ENCODE measurements at regions not wholly inside any gene's neighbourhood (a gene's known extent, or its start where the extent isn't known, plus 50 kb on each side); places are given as distances from the start of the nearest gene placed in this dataset.
"Not testable (repeated sequence)": the region's sequence is repeated elsewhere in the genome, so short reads cannot be mapped to it uniquely, and the experiment has no call there.

- ChIA-PET POLR2A (no interaction called here), CTCF (interaction anchor here (1.0 to 1.1 kb wide), 2 partner anchors 13 to 17 kb away, joined by 3 to 4 read pairs; no protein-coding TSS in a partner anchor)
- H3K27me3 Mint-ChIP-seq = peaks cover 7% of the 10 kb centered on the region
- H3K4me1 Mint-ChIP-seq = no peaks in the 10 kb centered on the region
- no peak overlapping the region for H3K4me3 Mint-ChIP-seq
- no peak for ATAC-seq
- no peak overlapping the region for H3K27ac Mint-ChIP-seq
- DNase-seq = no peak
- H3K9me3 Mint-ChIP-seq (ENCODE audit: low read depth) = no peaks in the 10 kb centered on the region
- H3K36me3 Mint-ChIP-seq (ENCODE audit: low read depth) = no peaks in the 10 kb centered on the region
- intact Hi-C loops (cut with DNase I, micrococcal nuclease) = no loop called here
These were observed 343.3 kb downstream of the INSIG2 start for GRCh38 chr2:118431586-118431985.

- POLR2A ChIA-PET = no interaction called here
These were observed 342.9 kb downstream of the INSIG2 start for GRCh38 chr2:118431165-118431517.

GRCh38 chr2:118430510-118431164 is 342.4 kb downstream of the INSIG2 start:
- H3K36me3 Mint-ChIP-seq (ENCODE audit: low read depth) = no peaks in the 10 kb centered on the region
- no peak for DNase-seq
- ChIA-PET CTCF (no interaction called here), POLR2A (no interaction called here)
- H3K27me3 Mint-ChIP-seq = peaks cover 10% of the 10 kb centered on the region
- no peak for ATAC-seq
- no peak overlapping the region for H3K4me3 Mint-ChIP-seq
- H3K9me3 Mint-ChIP-seq (ENCODE audit: low read depth) = no peaks in the 10 kb centered on the region
- H3K27ac Mint-ChIP-seq = no peak overlapping the region
- H3K4me1 Mint-ChIP-seq = no peaks in the 10 kb centered on the region
- intact Hi-C loops (cut with DNase I, micrococcal nuclease) = no loop called here

More at GRCh38 chr2:118431165-118431517, 342.9 kb downstream of the INSIG2 start:
- H3K27ac Mint-ChIP-seq = no peak overlapping the region
- CTCF ChIA-PET = interaction anchor here (1.0 kb wide), 1 partner anchor 17 kb away, joined by 3 read pairs; no protein-coding TSS in a partner anchor
- ATAC-seq = no peak
- H3K9me3 Mint-ChIP-seq (ENCODE audit: low read depth) = no peaks in the 10 kb centered on the region
- H3K27me3 Mint-ChIP-seq = peaks cover 10% of the 10 kb centered on the region
- DNase-seq = no peak
- H3K4me3 Mint-ChIP-seq = no peak overlapping the region
- H3K4me1 Mint-ChIP-seq = no peaks in the 10 kb centered on the region
- intact Hi-C loops (cut with DNase I, micrococcal nuclease) = no loop called here
- no peaks in the 10 kb centered on the region for H3K36me3 Mint-ChIP-seq (ENCODE audit: low read depth)

- Mint-ChIP-seq H3K9me3 (ENCODE audit: low read depth) (no peaks in the 10 kb centered on the region), H3K4me3 (no peak overlapping the region), H3K27me3 (peaks cover 20% of the 10 kb centered on the region), H3K4me1 (no peaks in the 10 kb centered on the region), H3K36me3 (ENCODE audit: low read depth) (no peaks in the 10 kb centered on the region), H3K27ac (no peak overlapping the region)
- DNase-seq (no peak), ATAC-seq (no peak)
- intact Hi-C loops (cut with DNase I, micrococcal nuclease) = no loop called here
- CTCF ChIA-PET = interaction anchor here (0.8 kb wide), 1 partner anchor 356 kb away, joined by 3 read pairs; no protein-coding TSS in a partner anchor
- POLR2A ChIA-PET = no interaction called here
These were observed 336.9 kb downstream of the INSIG2 start for GRCh38 chr2:118425191-118425590.

- Mint-ChIP-seq H3K36me3 (ENCODE audit: low read depth) (no peaks in the 10 kb centered on the region), H3K4me3 (no peak overlapping the region), H3K27ac (no peak overlapping the region), H3K27me3 (peaks cover 23% of the 10 kb centered on the region), H3K4me1 (no peaks in the 10 kb centered on the region), H3K9me3 (ENCODE audit: low read depth) (no peaks in the 10 kb centered on the region)
- ATAC-seq (no peak), DNase-seq (no peak)
- intact Hi-C loops (cut with DNase I, micrococcal nuclease) = no loop called here
- POLR2A ChIA-PET = no interaction called here
- CTCF ChIA-PET = no interaction called here
These were observed 335.5 kb downstream of the INSIG2 start for GRCh38 chr2:118423776-118424175.

GRCh38 chr2:118421648-118422047 is 333.4 kb downstream of the INSIG2 start:
- intact Hi-C loops (cut with DNase I, micrococcal nuclease) = no loop called here
- Mint-ChIP-seq H3K27ac (no peak overlapping the region), H3K9me3 (ENCODE audit: low read depth) (no peaks in the 10 kb centered on the region), H3K27me3 (peaks cover 23% of the 10 kb centered on the region), H3K4me3 (no peak overlapping the region), H3K36me3 (ENCODE audit: low read depth) (no peaks in the 10 kb centered on the region), H3K4me1 (no peaks in the 10 kb centered on the region)
- DNase-seq = no peak
- no peak for ATAC-seq
- POLR2A ChIA-PET = no interaction called here
- CTCF ChIA-PET = no interaction called here

GRCh38 chr2:118417406-118418120 is 329.3 kb downstream of the INSIG2 start:
- no peaks in the 10 kb centered on the region for H3K36me3 Mint-ChIP-seq (ENCODE audit: low read depth)
- no peaks in the 10 kb centered on the region for H3K4me1 Mint-ChIP-seq
- intact Hi-C loops (cut with DNase I, micrococcal nuclease) = loop anchor here in 1 of 2 experiments (1.0 kb wide), 1 partner anchor 30 kb away; no protein-coding TSS in a partner anchor
- no peak overlapping the region for H3K27ac Mint-ChIP-seq
- H3K9me3 Mint-ChIP-seq (ENCODE audit: low read depth) = no peaks in the 10 kb centered on the region
- H3K27me3 Mint-ChIP-seq = peaks cover 15% of the 10 kb centered on the region
- CTCF ChIA-PET = interaction anchor here (0.6 to 0.8 kb wide), 2 partner anchors 284 to 571 kb away, joined by 3 read pairs; no protein-coding TSS in a partner anchor
- ATAC-seq (no peak), DNase-seq (no peak)
- no peak overlapping the region for H3K4me3 Mint-ChIP-seq
- POLR2A ChIA-PET = no interaction called here

- intact Hi-C loops (cut with DNase I, micrococcal nuclease); DNase-seq; POLR2A ChIA-PET; H3K9me3 Mint-ChIP-seq (ENCODE audit: low read depth); H3K27ac Mint-ChIP-seq; H3K4me1 Mint-ChIP-seq; H3K4me3 Mint-ChIP-seq; CTCF ChIA-PET; H3K36me3 Mint-ChIP-seq (ENCODE audit: low read depth); ATAC-seq: not testable (repeated sequence)
- peaks cover 13% of the 10 kb centered on the region for H3K27me3 Mint-ChIP-seq
These were observed 326.9 kb downstream of the INSIG2 start for GRCh38 chr2:118415186-118415585.

- DNase-seq = no peak
- CTCF ChIA-PET = no interaction called here
- POLR2A ChIA-PET = no interaction called here
- Mint-ChIP-seq H3K9me3 (ENCODE audit: low read depth) (peaks cover 2% of the 10 kb centered on the region), H3K27me3 (peaks cover 36% of the 10 kb centered on the region), H3K36me3 (ENCODE audit: low read depth) (no peaks in the 10 kb centered on the region), H3K4me1 (peaks cover 10% of the 10 kb centered on the region), H3K4me3 (no peak overlapping the region), H3K27ac (no peak overlapping the region)
- intact Hi-C loops (cut with DNase I, micrococcal nuclease) = no loop called here
- ATAC-seq = peak; percentile 89
These were observed 315.6 kb downstream of the INSIG2 start for GRCh38 chr2:118403658-118404451.

GRCh38 chr2:118388771-118389170 is 300.5 kb downstream of the INSIG2 start:
- ATAC-seq = no peak
- no peak overlapping the region for H3K27ac Mint-ChIP-seq
- CTCF ChIA-PET = interaction anchor here (0.7 to 1.3 kb wide), 2 partner anchors 11 to 17 kb away, joined by 3 read pairs; no protein-coding TSS in a partner anchor

GRCh38 chr2:118387509-118387908 is 299.2 kb downstream of the INSIG2 start:
- Mint-ChIP-seq H3K4me3 (no peak overlapping the region), H3K27ac (no peak overlapping the region), H3K36me3 (ENCODE audit: low read depth) (no peaks in the 10 kb centered on the region), H3K9me3 (ENCODE audit: low read depth) (peaks cover 1% of the 10 kb centered on the region), H3K4me1 (no peaks in the 10 kb centered on the region), H3K27me3 (peaks cover 5% of the 10 kb centered on the region)
- CTCF ChIA-PET = no interaction called here
- DNase-seq (no peak), ATAC-seq (no peak)
- intact Hi-C loops (cut with DNase I, micrococcal nuclease) = loop anchor here in 1 of 2 experiments (10.0 kb wide), 1 partner anchor 343 kb away; no protein-coding TSS in a partner anchor
- POLR2A ChIA-PET = no interaction called here

More at GRCh38 chr2:118388771-118389170, 300.5 kb downstream of the INSIG2 start:
- Mint-ChIP-seq H3K36me3 (ENCODE audit: low read depth) (no peaks in the 10 kb centered on the region), H3K4me1 (no peaks in the 10 kb centered on the region), H3K9me3 (ENCODE audit: low read depth) (peaks cover 1% of the 10 kb centered on the region), H3K27me3 (peaks cover 5% of the 10 kb centered on the region), H3K4me3 (no peak overlapping the region)
- POLR2A ChIA-PET = no interaction called here
- intact Hi-C loops (cut with DNase I, micrococcal nuclease) = loop anchor here in 1 of 2 experiments (10.0 kb wide), 1 partner anchor 344 kb away; no protein-coding TSS in a partner anchor
- no peak for DNase-seq

Data from activated CD4-positive, alpha-beta T cell treated with anti-CD3 and anti-CD28 coated beads for 36 hours (primary cell).